AG04450 (cell line): ENCODE measurements at regions not wholly inside any gene's neighbourhood (a gene's known extent, or its start where the extent isn't known, plus 50 kb on each side); places are given as distances from the start of the nearest gene placed in this dataset.

Experiments
- CTCF ChIA-PET: fragments of 300-600, 350-600 bp; formaldehyde crosslinking; extraction: SDS; loops from one replicate; lab custom pipeline; 2022; ENCODE audit warnings: antibody characterized with exemption, inconsistent platforms; lab: Charles Lee
- POLR2A ChIA-PET: fragments of 350-600 bp; formaldehyde crosslinking; extraction: SDS; loops from one replicate; lab custom pipeline; 2021; ENCODE audit warnings: antibody characterized with exemption, inconsistent platforms; lab: Yijun Ruan, JAX
- DNase-seq: peaks from one replicate; pipeline ENCODE4 v3.0.0-alpha.2; 2011; ENCODE audit warnings: low read depth, low spot score
- H3K27ac ChIP-seq: one replicate; pipeline ENCODE4 v1.5.1; 2012; ENCODE audit warnings: low read depth, low read length, control low read depth
- H3K27me3 ChIP-seq: one replicate; pipeline ENCODE4 v1.6.0; 2012; ENCODE audit warnings: low read length; ENCODE audit not compliant: control insufficient read depth, insufficient read depth
- H3K4me3 ChIP-seq: 2 replicates; pipeline ENCODE4 v1.5.1; 2011; ENCODE audit warnings: mild to moderate bottlenecking, low read depth, low read length, control low read depth
- H3K9me3 ChIP-seq: 2 replicates; pipeline ENCODE4 v1.5.1; 2012; ENCODE audit warnings: low read length; ENCODE audit not compliant: control insufficient read depth, insufficient read depth
- CTCF ChIP-seq: IDR thresholded peaks from 2 replicates; pipeline ENCODE4 v1.5.1; 2011; ENCODE audit warnings: low read depth, low read length, control low read depth, inconsistent platforms

GRCh38 chr9:4926239-4926638 lies 58.8 kb upstream of the JAK2 start:
- CTCF ChIA-PET: interaction anchor here (0.7 kb wide), 1 partner anchor 158 kb away, joined by 7 read pairs; no protein-coding TSS in a partner anchor

GRCh38 chr9:4927043-4927471 lies 58.0 kb upstream of the JAK2 start:
- TF ChIP-seq CTCF: no peak
- H3K9me3 ChIP-seq: no peaks in the 10 kb centered on the region

More at GRCh38 chr9:4926239-4926638, 58.8 kb upstream of the JAK2 start:
- Histone ChIP-seq H3K27ac (no peak overlapping the region), H3K9me3 (no peaks in the 10 kb centered on the region), H3K4me3 (no peak overlapping the region), H3K27me3 (no peaks in the 10 kb centered on the region)
- TF ChIP-seq CTCF: no peak
- POLR2A ChIA-PET: no interaction called here
- DNase-seq: no peak

GRCh38 chr9:4927701-4928100 lies 57.4 kb upstream of the JAK2 start:
- no peak for DNase-seq
- ChIA-PET CTCF (interaction anchor here (1.3 kb wide), 1 partner anchor 165 kb away, joined by 4 read pairs; no protein-coding TSS in a partner anchor), POLR2A (no interaction called here)
- Histone ChIP-seq H3K27ac (no peak overlapping the region), H3K9me3 (no peaks in the 10 kb centered on the region), H3K4me3 (no peak overlapping the region), H3K27me3 (no peaks in the 10 kb centered on the region)
- no peak for TF ChIP-seq CTCF

More at GRCh38 chr9:4927043-4927471, 58.0 kb upstream of the JAK2 start:
- DNase-seq: no peak
- Histone ChIP-seq H3K27ac (no peak overlapping the region), H3K4me3 (no peak overlapping the region), H3K27me3 (no peaks in the 10 kb centered on the region)
- ChIA-PET CTCF (interaction anchor here (0.7 kb wide), 1 partner anchor 159 kb away, joined by 7 read pairs; no protein-coding TSS in a partner anchor), POLR2A (no interaction called here)

- H3K4me3 ChIP-seq: no peak overlapping the region
- no peak overlapping the region for H3K27ac ChIP-seq
- POLR2A ChIA-PET: no interaction called here
- no peaks in the 10 kb centered on the region for H3K9me3 ChIP-seq
- CTCF ChIA-PET: no interaction called here
- no peaks in the 10 kb centered on the region for H3K27me3 ChIP-seq
- TF ChIP-seq CTCF: no peak
- DNase-seq: no peak
Measured at GRCh38 chr9:4929917-4930316, 55.2 kb upstream of the JAK2 start.

GRCh38 chr9:4932681-4933080 lies 52.4 kb upstream of the JAK2 start:
- Histone ChIP-seq H3K4me3 (no peak overlapping the region), H3K9me3 (no peaks in the 10 kb centered on the region), H3K27ac (no peak overlapping the region), H3K27me3 (no peaks in the 10 kb centered on the region)
- ChIA-PET CTCF (interaction anchor here (0.6 kb wide), 1 partner anchor 173 kb away, joined by 3 read pairs; no protein-coding TSS in a partner anchor), POLR2A (no interaction called here)
- DNase-seq: no peak
- TF ChIP-seq CTCF: no peak
